ENCODE measurements at regions not wholly inside any gene's neighbourhood (a gene's known extent, or its start where the extent isn't known, plus 50 kb on each side); places are given as distances from the start of the nearest gene placed in this dataset.

DNA sequence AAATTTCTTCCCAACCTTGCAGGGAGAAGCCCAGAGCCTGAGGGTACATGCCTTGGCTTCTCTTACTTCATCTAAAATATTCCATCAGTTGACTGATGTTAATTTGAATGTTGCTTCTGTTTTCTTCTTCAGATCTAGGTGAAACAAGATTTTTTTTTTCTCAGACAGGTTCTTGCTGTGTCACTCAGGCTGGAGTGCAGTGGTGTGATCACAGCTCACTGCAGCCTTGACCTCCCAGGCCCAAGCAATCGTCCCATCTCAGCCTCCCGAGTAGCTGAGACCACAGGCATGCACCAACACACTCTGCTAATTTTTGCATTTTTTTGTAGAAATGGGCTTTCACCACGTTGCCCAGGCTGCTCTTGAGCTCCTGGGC, 62.1 kb upstream of the KLF3 start:
- no peak overlapping the region for H3K4me3 ChIP-seq
- in situ Hi-C loops (cut with MboI) (no loop called here), intact Hi-C loops (cut with micrococcal nuclease) (no loop called here)
- FAIRE-seq (no peak), DNase-seq (ENCODE audit: extremely low read depth in 1 of 4, low spot score in 3 of 4) (peak in 1 of 4 experiments; percentile 15), ATAC-seq (no peak)
- H2AFZ ChIP-seq (ENCODE audit: low read depth, low read length): peak overlapping the region; percentile 37
- POLR2A ChIA-PET: interaction anchor here (0.6 kb wide), 1 partner anchor 10 kb away, joined by 3 read pairs; no protein-coding TSS in a partner anchor
- 11% methylated on average over 3 of the region's 3 CpGs for WGBS (ENCODE audit: insufficient coverage, low coverage, missing lambda C conversion rate)
- no peaks in the 10 kb centered on the region for H4K20me1 ChIP-seq (replicated peaks; ENCODE audit: control insufficient read depth, insufficient read depth, low read length)
- BruUV-seq (replicated peaks): no TSS peak
- CTCF ChIA-PET (ENCODE audit: low intra/inter-chr PET ratio): interaction anchor here (0.7 kb wide), 1 partner anchor 286 kb away, joined by 4 read pairs; no protein-coding TSS in a partner anchor
- no peaks in the 10 kb centered on the region for H3K9me3 ChIP-seq (replicated peaks; ENCODE audit: control insufficient read depth, insufficient read depth, low read depth, low read length)
- H3K4me1 ChIP-seq (replicated peaks in 1 of 2; ENCODE audit: control insufficient read depth in 2 of 2, insufficient read depth in 2 of 2, low read length in 2 of 2): peaks cover 26 to 41% of the 10 kb centered on the region in 2 experiments; a peak in 4 of 5 replicates
- no peaks in the 10 kb centered on the region for H3K36me3 ChIP-seq (ENCODE audit: control insufficient read depth, insufficient read depth, low read length)
- H3K4me2 ChIP-seq (ENCODE audit: insufficient read depth, low read length): no peak overlapping the region
- H3K79me2 ChIP-seq (ENCODE audit: control insufficient read depth, insufficient read depth, low read length): no peaks in the 10 kb centered on the region
- H3K9ac ChIP-seq (ENCODE audit: insufficient read depth in 1 of 2, low read depth in 2 of 2, low read length in 2 of 2): peak overlapping the region in 1 of 2 experiments; percentile 23; a peak in 1 of 4 replicates
- no peaks in the 10 kb centered on the region for H3K9me1 ChIP-seq (ENCODE audit: control insufficient read depth, insufficient read depth, low read length)
- no peak overlapping the region for H3K27ac ChIP-seq (ENCODE audit: extremely low read depth, low read depth, low read length)
- no peaks in the 10 kb centered on the region for H3K27me3 ChIP-seq (ENCODE audit: control insufficient read depth in 2 of 2, insufficient read depth in 2 of 2, low read length in 2 of 2)
- TF ChIP-seq MAFG (tag; conservative IDR thresholded peaks at IDR 0.05) (peak; percentile 51; the same call in 1 of the 2 replicates), NFE2 (IDR thresholded peaks at IDR 0.05; ENCODE audit: low read depth) (peak; percentile 56), SREBF2 (CRISPR knock-in tag; IDR thresholded peaks at IDR 0.05) (no peak), ZNF384 (IDR thresholded peaks at IDR 0.05; ENCODE audit: low read depth, low read length) (peak; percentile 37; the same call in 1 of the 2 replicates), GTF2F1 (IDR thresholded peaks at IDR 0.05; ENCODE audit: low read depth, low read length) (no peak), REST (IDR thresholded peaks at IDR 0.05; ENCODE audit: borderline replicate concordance) (0 out of 2 replicates have a peak, but pooled peaks have one; percentile 10), REST (CRISPR knock-in tag; IDR thresholded peaks at IDR 0.05; ENCODE audit: low read depth) (no peak), C11orf30 (IDR thresholded peaks at IDR 0.05; ENCODE audit: low read depth) (peak; percentile 59), NR4A1 (CRISPR knock-in tag; IDR thresholded peaks at IDR 0.05) (no peak), NR4A1 (tag; IDR thresholded peaks at IDR 0.05) (no peak), MLLT1 (IDR thresholded peaks at IDR 0.05) (peak in 1 of 2 experiments; percentile 72; a peak in 1 of 4 replicates), ZKSCAN3 (CRISPR knock-in tag; IDR thresholded peaks at IDR 0.05) (no peak), ZNF316 (IDR thresholded peaks at IDR 0.05) (peak; percentile 60), ZNF133 (CRISPR knock-in tag; IDR thresholded peaks at IDR 0.05) (no peak), CXXC5 (CRISPR knock-in tag; IDR thresholded peaks at IDR 0.05) (no peak), ESRRB (CRISPR knock-in tag; IDR thresholded peaks at IDR 0.05; ENCODE audit: borderline replicate concordance) (no peak)

All from K562 (cell line).